CD8-positive, alpha-beta memory T cell (primary cell): ENCODE measurements at regions not wholly inside any gene's neighbourhood (a gene's known extent, or its start where the extent isn't known, plus 50 kb on each side); places are given as distances from the start of the nearest gene placed in this dataset.

Source experiments
- CTCF ChIA-PET: fragments of 350-600 bp; sonication (Branson Sonifier 250); formaldehyde crosslinking; loops from one replicate; lab custom pipeline; 2021; ENCODE audit warnings: antibody characterized with exemption; lab: Charles Lee
- POLR2A ChIA-PET: fragments of 350-600 bp; sonication (Branson Sonifier 250); formaldehyde crosslinking; loops from one replicate; lab custom pipeline; 2021; ENCODE audit warnings: antibody characterized with exemption; lab: Charles Lee
- DNase-seq, 5 donors: peaks; one replicate each; pipeline versions ENCODE4 v3.0.0 to v3.0.0-alpha.2; 2020 to 2022; ENCODE audit warnings: mixed read lengths in 1 of 5
- H3K27ac ChIP-seq: one replicate; pipeline ENCODE4 v1.7.0; 2013; ENCODE audit warnings: low read depth, mild to moderate bottlenecking, low read length, moderate library complexity
- H3K27me3 ChIP-seq: 2 replicates; pipeline ENCODE4 v1.7.0; 2013; ENCODE audit warnings: low read length, mild to moderate bottlenecking; ENCODE audit not compliant: insufficient read depth, poor library complexity, severe bottlenecking
- H3K36me3 ChIP-seq: 2 replicates; pipeline ENCODE4 v1.7.0; 2013; ENCODE audit warnings: mild to moderate bottlenecking, low read length, moderate library complexity; ENCODE audit not compliant: insufficient read depth
- H3K4me1 ChIP-seq: 2 replicates; pipeline ENCODE4 v1.7.0; 2013; ENCODE audit warnings: mild to moderate bottlenecking, low read length, moderate library complexity; ENCODE audit not compliant: insufficient read depth
- H3K4me3 ChIP-seq: 2 replicates; pipeline ENCODE4 v1.7.0; 2013; ENCODE audit warnings: mild to moderate bottlenecking, low read length
- H3K9me3 ChIP-seq: 2 replicates; pipeline ENCODE4 v1.7.0; 2013; ENCODE audit warnings: mild to moderate bottlenecking, low read length
- H3K27ac Mint-ChIP-seq, 8 donors: one replicate each; pipeline ENCODE4 v1.8.0; 2020 to 2021; ENCODE audit warnings: mixed read lengths in 8 of 8, mild to moderate bottlenecking in 6 of 8, inconsistent platforms in 3 of 8, moderate library complexity in 3 of 8
- H3K27me3 Mint-ChIP-seq, 2 donors: one replicate each; pipeline ENCODE4 v1.8.0; 2020 to 2021; ENCODE audit warnings: mixed read lengths in 2 of 2, mild to moderate bottlenecking in 1 of 2, moderate library complexity in 1 of 2
- H3K36me3 Mint-ChIP-seq, 3 donors: one replicate each; pipeline ENCODE4 v1.8.0; 2020 to 2021; ENCODE audit warnings: mixed read lengths in 3 of 3, inconsistent platforms in 1 of 3, mild to moderate bottlenecking in 1 of 3
- H3K4me1 Mint-ChIP-seq, 3 donors: one replicate each; pipeline ENCODE4 v1.8.0; 2020 to 2021; ENCODE audit warnings: mixed read lengths in 3 of 3, inconsistent platforms in 1 of 3, mild to moderate bottlenecking in 1 of 3
- H3K4me3 Mint-ChIP-seq, 7 donors: one replicate each; pipeline ENCODE4 v1.8.0; 2020 to 2021; ENCODE audit warnings: mixed read lengths in 7 of 7, mild to moderate bottlenecking in 6 of 7, moderate library complexity in 4 of 7, inconsistent platforms in 2 of 7
- H3K9me3 Mint-ChIP-seq, 5 donors: one replicate each; pipeline ENCODE4 v1.8.0; 2020 to 2022; ENCODE audit warnings: mixed read lengths in 5 of 5, mild to moderate bottlenecking in 3 of 5, moderate library complexity in 2 of 5, inconsistent platforms in 1 of 5

GRCh38 chr2:6741229-6741628, 124.5 kb downstream of the CMPK2 start:
- no peak overlapping the region for H3K4me3 Mint-ChIP-seq
- H3K9me3 Mint-ChIP-seq, result peaks cover 0 to 2% (median 0%) of the 10 kb centered on the region in 5 donors

DNA sequence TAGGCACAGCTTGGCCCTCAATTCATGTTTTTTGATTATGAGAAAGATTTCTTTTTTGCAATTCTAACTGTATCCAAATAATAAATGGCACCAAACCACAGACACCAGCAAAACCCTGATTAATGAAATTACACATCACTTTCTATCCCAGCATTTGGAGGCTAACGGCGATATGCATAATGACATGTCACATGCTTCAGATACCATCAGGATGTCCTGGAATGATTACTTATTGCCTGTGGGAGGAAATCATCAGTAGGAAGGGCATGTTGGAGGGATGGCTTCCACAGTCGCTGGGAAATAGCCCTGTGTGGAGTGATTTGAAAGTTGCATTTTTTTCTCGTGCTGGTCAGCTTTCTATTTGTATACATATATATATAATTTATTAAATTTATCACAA, 121.7 kb downstream of the CMPK2 start:
- Mint-ChIP-seq H3K4me3 (no peak overlapping the region), H3K27me3 (peaks cover 17 to 55% of the 10 kb centered on the region in 2 donors), H3K36me3 (no peaks in the 10 kb centered on the region), H3K27ac (no peak overlapping the region), H3K4me1 (no peaks in the 10 kb centered on the region), H3K9me3 (peaks cover 0 to 2% (median 0%) of the 10 kb centered on the region in 5 donors)
- no peak for DNase-seq
- no peak overlapping the region for H3K27ac ChIP-seq
- no peak overlapping the region for H3K4me3 ChIP-seq
- no peaks in the 10 kb centered on the region for H3K4me1 ChIP-seq
- no peaks in the 10 kb centered on the region for H3K9me3 ChIP-seq
- ChIA-PET POLR2A (no interaction called here), CTCF (no interaction called here)
- H3K27me3 ChIP-seq, result no peaks in the 10 kb centered on the region
- no peaks in the 10 kb centered on the region for H3K36me3 ChIP-seq

More at GRCh38 chr2:6741229-6741628, 124.5 kb downstream of the CMPK2 start:
- Histone ChIP-seq H3K36me3 (no peaks in the 10 kb centered on the region), H3K27ac (no peak overlapping the region), H3K4me3 (no peak overlapping the region), H3K4me1 (no peaks in the 10 kb centered on the region), H3K27me3 (no peaks in the 10 kb centered on the region), H3K9me3 (no peaks in the 10 kb centered on the region)
- ChIA-PET POLR2A (no interaction called here), CTCF (no interaction called here)
- Mint-ChIP-seq H3K36me3 (no peaks in the 10 kb centered on the region), H3K27ac (no peak overlapping the region), H3K27me3 (peaks cover 13 to 50% of the 10 kb centered on the region in 2 donors), H3K4me1 (no peaks in the 10 kb centered on the region)
- no peak for DNase-seq

DNA sequence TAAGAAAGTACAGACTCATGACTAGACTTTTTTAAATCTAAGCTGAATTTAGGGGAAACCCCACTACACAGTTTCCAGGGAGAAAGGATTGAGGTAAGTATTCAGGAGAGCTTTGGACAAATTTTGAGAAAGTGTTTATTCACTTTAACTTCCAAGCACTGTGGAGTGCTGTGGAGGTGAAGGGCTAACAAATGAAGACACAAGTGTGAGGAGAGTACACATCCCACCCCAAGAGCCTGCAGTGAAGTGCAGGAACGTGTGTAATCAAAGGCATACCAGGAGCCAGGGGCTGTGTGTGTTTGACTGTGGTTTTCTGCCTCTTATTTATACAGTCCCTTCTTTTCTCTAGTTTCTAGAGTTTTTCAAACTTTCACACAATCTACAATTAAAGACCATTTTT, 118.3 kb downstream of the CMPK2 start:
- no peak overlapping the region for H3K27ac Mint-ChIP-seq
- Histone ChIP-seq H3K9me3 (no peaks in the 10 kb centered on the region), H3K4me3 (no peak overlapping the region), H3K4me1 (no peaks in the 10 kb centered on the region), H3K27ac (no peak overlapping the region), H3K27me3 (peaks cover 3% of the 10 kb centered on the region), H3K36me3 (no peaks in the 10 kb centered on the region)
- H3K9me3 Mint-ChIP-seq, result peaks cover 0 to 2% (median 0%) of the 10 kb centered on the region in 5 donors
- H3K4me3 Mint-ChIP-seq, result no peak overlapping the region
- POLR2A ChIA-PET, result no interaction called here
- no peaks in the 10 kb centered on the region for H3K4me1 Mint-ChIP-seq
- H3K36me3 Mint-ChIP-seq, result no peaks in the 10 kb centered on the region
- H3K27me3 Mint-ChIP-seq, result peaks cover 15 to 43% of the 10 kb centered on the region in 2 donors
- CTCF ChIA-PET, result no interaction called here
- no peak for DNase-seq

DNA sequence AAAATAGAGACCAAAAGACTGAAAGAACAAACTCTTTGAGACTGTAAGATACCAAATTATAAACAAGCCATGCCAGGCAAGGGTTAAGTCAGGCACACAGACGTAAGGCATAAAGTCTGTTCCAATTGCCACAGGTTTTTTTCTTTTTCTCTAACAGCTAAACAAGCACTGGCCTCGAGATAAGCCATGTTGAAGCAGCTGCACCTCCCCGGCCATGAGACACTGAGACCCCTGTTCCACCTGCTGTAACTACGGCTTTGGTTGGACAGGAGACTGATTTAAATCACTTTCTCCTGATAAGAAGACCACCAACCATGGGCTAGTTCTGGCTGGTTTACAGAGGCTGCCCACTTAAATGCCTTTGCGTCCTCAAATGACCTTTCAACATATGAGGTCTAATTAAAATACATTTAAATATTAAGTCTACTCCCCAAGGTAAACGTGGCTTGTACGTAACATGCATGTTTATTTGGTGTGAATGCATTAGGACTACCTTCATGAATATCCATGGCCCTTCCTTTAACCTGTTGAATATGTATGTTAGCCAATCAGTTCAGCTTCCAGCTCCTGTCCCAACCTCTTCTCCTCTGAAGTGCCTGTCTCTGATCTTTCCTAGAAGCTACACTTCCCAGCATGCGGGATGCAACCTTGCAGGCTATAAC, 117.2 kb downstream of the CMPK2 start:
- Histone ChIP-seq H3K27me3 (peaks cover 3% of the 10 kb centered on the region), H3K4me3 (no peak overlapping the region), H3K27ac (no peak overlapping the region), H3K9me3 (no peaks in the 10 kb centered on the region), H3K4me1 (no peaks in the 10 kb centered on the region), H3K36me3 (no peaks in the 10 kb centered on the region)
- H3K4me3 Mint-ChIP-seq, result no peak overlapping the region
- H3K27ac Mint-ChIP-seq, result no peak overlapping the region
- H3K9me3 Mint-ChIP-seq, result peaks cover 0 to 2% (median 0%) of the 10 kb centered on the region in 5 donors
- no peak for DNase-seq
- peaks cover 17 to 49% of the 10 kb centered on the region in 2 donors for H3K27me3 Mint-ChIP-seq
- H3K36me3 Mint-ChIP-seq, result no peaks in the 10 kb centered on the region
- POLR2A ChIA-PET, result no interaction called here
- H3K4me1 Mint-ChIP-seq, result no peaks in the 10 kb centered on the region
- CTCF ChIA-PET, result no interaction called here

DNA sequence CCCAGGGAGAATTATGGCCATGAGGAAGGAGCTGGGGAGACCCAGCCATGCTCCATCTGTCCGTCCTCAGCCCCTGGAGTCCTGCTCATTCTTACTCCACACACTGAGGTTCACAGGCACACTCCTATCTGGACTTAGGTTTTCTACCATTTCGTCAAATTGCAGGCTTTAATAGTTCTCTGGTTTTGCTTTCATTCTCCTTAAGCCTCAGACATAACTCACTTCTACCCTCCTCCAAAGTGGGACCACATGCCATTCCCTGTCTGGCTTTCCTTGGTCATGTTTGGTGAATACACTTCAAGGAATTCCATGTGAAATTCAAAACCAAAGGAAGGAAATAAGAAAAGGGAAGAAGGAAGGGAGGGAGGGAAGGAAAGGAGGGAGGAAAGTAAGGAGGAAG, 115.7 kb downstream of the CMPK2 start:
- peaks cover 19 to 51% of the 10 kb centered on the region in 2 donors for H3K27me3 Mint-ChIP-seq
- H3K36me3 Mint-ChIP-seq, result no peaks in the 10 kb centered on the region
- peaks cover 3% of the 10 kb centered on the region for H3K27me3 ChIP-seq
- H3K36me3 ChIP-seq, result no peaks in the 10 kb centered on the region
- peaks cover 0 to 2% (median 0%) of the 10 kb centered on the region in 5 donors for H3K9me3 Mint-ChIP-seq
- ChIA-PET POLR2A (interaction anchor here (0.7 kb wide), 1 partner anchor 17 kb away, joined by 3 read pairs; no protein-coding TSS in a partner anchor), CTCF (no interaction called here)
- H3K4me3 Mint-ChIP-seq, result no peak overlapping the region
- no peak overlapping the region for H3K27ac Mint-ChIP-seq
- no peak for DNase-seq
- H3K4me3 ChIP-seq, result no peak overlapping the region
- H3K9me3 ChIP-seq, result no peaks in the 10 kb centered on the region
- H3K4me1 ChIP-seq, result no peaks in the 10 kb centered on the region
- no peak overlapping the region for H3K27ac ChIP-seq
- no peaks in the 10 kb centered on the region for H3K4me1 Mint-ChIP-seq

DNA sequence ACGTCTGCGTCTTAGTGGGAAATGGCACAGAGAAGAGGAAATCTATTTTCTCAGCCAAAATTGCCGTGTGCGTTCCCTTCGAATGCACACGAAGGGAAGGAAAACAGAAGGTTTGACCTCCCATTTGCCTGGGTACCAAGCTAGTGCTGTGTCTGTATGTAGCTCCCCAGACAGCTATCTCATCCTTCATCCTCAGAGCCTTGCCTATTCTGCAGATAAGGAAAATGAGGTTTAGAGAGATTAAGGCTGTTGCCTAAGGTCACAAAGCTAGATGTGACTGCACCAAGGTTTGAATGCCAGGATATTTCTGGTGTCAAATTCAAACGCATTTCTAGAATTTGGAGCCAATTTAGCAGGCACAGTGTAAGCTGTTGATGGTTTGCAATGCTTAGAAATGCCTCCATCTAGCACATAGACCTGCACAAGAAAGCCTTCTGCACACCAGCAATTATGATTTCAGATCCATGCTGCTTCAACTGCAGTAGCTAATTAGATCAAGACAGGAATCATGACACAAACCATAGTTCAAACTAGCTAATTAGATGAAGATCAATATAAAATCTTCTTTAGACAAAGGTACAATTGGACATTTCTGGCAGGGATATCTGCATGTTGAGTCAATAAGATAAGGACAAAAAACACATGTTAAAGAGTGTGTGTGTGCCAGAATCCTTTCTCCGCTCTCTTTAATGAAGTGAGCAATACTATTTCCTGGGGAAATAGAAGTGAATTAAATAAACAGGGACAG, 115.1 kb downstream of the CMPK2 start:
- Histone ChIP-seq H3K27me3 (peaks cover 3% of the 10 kb centered on the region), H3K4me1 (no peaks in the 10 kb centered on the region), H3K27ac (no peak overlapping the region), H3K36me3 (no peaks in the 10 kb centered on the region), H3K9me3 (no peaks in the 10 kb centered on the region), H3K4me3 (no peak overlapping the region)
- Mint-ChIP-seq H3K9me3 (peaks cover 0 to 2% (median 0%) of the 10 kb centered on the region in 5 donors), H3K27ac (no peak overlapping the region), H3K27me3 (peaks cover 22 to 45% of the 10 kb centered on the region in 2 donors), H3K36me3 (no peaks in the 10 kb centered on the region), H3K4me1 (no peaks in the 10 kb centered on the region), H3K4me3 (no peak overlapping the region)
- ChIA-PET CTCF (no interaction called here), POLR2A (no interaction called here)
- no peak for DNase-seq

GRCh38 chr2:6754419-6754818, 111.3 kb downstream of the CMPK2 start:
- no peak overlapping the region for H3K4me3 ChIP-seq
- H3K27ac ChIP-seq, result no peak overlapping the region
- H3K9me3 Mint-ChIP-seq, result no peaks in the 10 kb centered on the region
- no peak overlapping the region for H3K4me3 Mint-ChIP-seq
- H3K36me3 ChIP-seq, result no peaks in the 10 kb centered on the region
- DNase-seq, result no peak
- H3K9me3 ChIP-seq, result no peaks in the 10 kb centered on the region
- ChIA-PET CTCF (interaction anchor here (1.3 kb wide), 1 partner anchor 18 kb away, joined by 3 read pairs; no protein-coding TSS in a partner anchor), POLR2A (no interaction called here)
- no peaks in the 10 kb centered on the region for H3K4me1 ChIP-seq
- H3K27me3 Mint-ChIP-seq, result peaks cover 16 to 31% of the 10 kb centered on the region in 2 donors
- no peaks in the 10 kb centered on the region for H3K36me3 Mint-ChIP-seq
- H3K27ac Mint-ChIP-seq, result no peak overlapping the region
- H3K4me1 Mint-ChIP-seq, result no peaks in the 10 kb centered on the region
- peaks cover 3% of the 10 kb centered on the region for H3K27me3 ChIP-seq

GRCh38 chr2:6755456-6755855, 110.3 kb downstream of the CMPK2 start:
- Histone ChIP-seq H3K27me3 (no peaks in the 10 kb centered on the region), H3K9me3 (no peaks in the 10 kb centered on the region), H3K4me3 (no peak overlapping the region), H3K27ac (no peak overlapping the region), H3K4me1 (no peaks in the 10 kb centered on the region), H3K36me3 (no peaks in the 10 kb centered on the region)
- Mint-ChIP-seq H3K27ac (no peak overlapping the region), H3K4me1 (no peaks in the 10 kb centered on the region), H3K4me3 (no peak overlapping the region), H3K27me3 (peaks cover 16 to 31% of the 10 kb centered on the region in 2 donors), H3K36me3 (no peaks in the 10 kb centered on the region), H3K9me3 (no peaks in the 10 kb centered on the region)
- no peak for DNase-seq
- ChIA-PET CTCF (interaction anchor here (1.3 kb wide), 1 partner anchor 17 kb away, joined by 3 read pairs; no protein-coding TSS in a partner anchor), POLR2A (no interaction called here)
